ENCODE measurements at regions not wholly inside any gene's neighbourhood (a gene's known extent, or its start where the extent isn't known, plus 50 kb on each side); places are given as distances from the start of the nearest gene placed in this dataset.
"Not testable (repeated sequence)": the region's sequence is repeated elsewhere in the genome, so short reads cannot be mapped to it uniquely, and the experiment has no call there.

DNA sequence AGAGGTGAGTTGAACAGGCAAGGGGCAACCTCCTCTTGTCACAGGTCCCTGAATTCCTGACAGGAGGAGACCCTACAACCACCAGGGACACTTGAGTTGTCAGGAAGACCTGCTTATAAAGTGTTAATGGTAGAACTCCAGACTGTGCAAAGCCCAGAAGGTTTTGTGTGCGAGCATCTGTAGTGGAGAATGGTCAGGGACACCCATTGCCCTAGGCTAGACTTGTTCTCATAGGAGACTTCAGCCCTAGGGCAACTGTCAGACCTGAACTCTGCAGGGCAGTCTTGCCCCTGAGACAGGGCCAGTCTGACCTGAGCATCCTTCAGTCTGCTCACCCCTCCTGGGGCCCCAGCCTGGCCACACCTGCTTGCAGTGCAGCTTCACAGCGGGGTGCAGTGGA is 377.3 kb upstream of the SPATA31A3 start:
- H3K9me3 ChIP-seq (ENCODE audit: low read depth, low read length, poor library complexity, severe bottlenecking); POLR2A ChIA-PET (ENCODE audit: low non-redundant PET); intact Hi-C loops (cut with micrococcal nuclease; ENCODE audit: unreplicated experiment); H3K4me3 ChIP-seq (ENCODE audit: low read depth, low read length, poor library complexity, severe bottlenecking); H3K4me1 ChIP-seq (ENCODE audit: insufficient read depth, low read length, poor library complexity, severe bottlenecking); H3K27ac ChIP-seq (ENCODE audit: low read depth, low read length, poor library complexity, severe bottlenecking); H3K27me3 ChIP-seq (replicated peaks; ENCODE audit: insufficient read depth, low read depth, low read length, poor library complexity); H3K36me3 ChIP-seq (ENCODE audit: insufficient read depth, low read length, poor library complexity, severe bottlenecking); BruUV-seq (replicated peaks); CTCF ChIA-PET; DNase-seq (ENCODE audit: low spot score): not testable (repeated sequence)

DNA sequence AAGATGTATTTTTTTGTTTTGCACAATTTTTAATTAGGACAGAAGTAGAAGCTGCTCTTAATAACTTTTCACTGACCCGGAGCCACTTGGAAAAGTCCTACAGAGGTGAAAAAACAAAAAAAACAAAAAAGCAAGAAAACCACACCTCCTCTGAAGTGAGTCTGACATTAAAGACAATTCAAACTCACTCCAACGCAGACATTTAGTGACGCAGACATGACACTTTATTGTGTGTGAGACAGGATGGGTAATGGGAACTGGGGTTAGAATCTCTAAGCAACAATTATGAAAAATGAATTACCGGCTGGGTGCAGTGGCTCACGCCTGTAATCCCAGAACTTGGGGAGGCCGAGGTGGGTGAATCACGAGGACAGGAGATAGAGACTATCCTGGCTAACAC is 370.0 kb upstream of the SPATA31A3 start:
- POLR2A ChIA-PET (ENCODE audit: low non-redundant PET); H3K9me3 ChIP-seq (ENCODE audit: low read depth, low read length, poor library complexity, severe bottlenecking); BruUV-seq (replicated peaks); H3K4me1 ChIP-seq (ENCODE audit: insufficient read depth, low read length, poor library complexity, severe bottlenecking); H3K27me3 ChIP-seq (replicated peaks; ENCODE audit: insufficient read depth, low read depth, low read length, poor library complexity); H3K27ac ChIP-seq (ENCODE audit: low read depth, low read length, poor library complexity, severe bottlenecking); CTCF ChIA-PET; intact Hi-C loops (cut with micrococcal nuclease; ENCODE audit: unreplicated experiment); H3K36me3 ChIP-seq (ENCODE audit: insufficient read depth, low read length, poor library complexity, severe bottlenecking); H3K4me3 ChIP-seq (ENCODE audit: low read depth, low read length, poor library complexity, severe bottlenecking); DNase-seq (ENCODE audit: low spot score): not testable (repeated sequence)

DNA sequence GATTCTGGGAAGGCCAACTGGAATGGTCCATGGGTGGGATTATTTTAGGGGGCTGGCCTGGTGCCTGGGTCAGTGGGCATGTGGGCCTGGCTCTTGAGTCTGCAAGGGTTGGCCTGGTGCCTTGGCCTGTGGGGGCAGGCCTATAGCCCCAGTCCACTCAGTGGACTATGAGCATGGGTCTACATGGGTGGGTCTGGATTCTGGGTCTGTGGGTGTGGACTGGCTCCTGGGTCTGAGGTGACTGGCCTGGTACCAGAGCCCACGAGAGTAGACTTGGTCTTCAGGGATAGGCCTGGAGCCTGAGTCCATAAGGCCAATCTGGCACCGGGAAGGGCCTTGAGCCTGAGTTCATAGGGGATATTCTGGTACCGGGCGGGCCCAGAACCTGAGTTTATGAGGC is 361.6 kb upstream of the SPATA31A3 start:
- H3K9me3 ChIP-seq (ENCODE audit: low read depth, low read length, poor library complexity, severe bottlenecking); POLR2A ChIA-PET (ENCODE audit: low non-redundant PET); DNase-seq (ENCODE audit: low spot score); intact Hi-C loops (cut with micrococcal nuclease; ENCODE audit: unreplicated experiment); H3K4me1 ChIP-seq (ENCODE audit: insufficient read depth, low read length, poor library complexity, severe bottlenecking); CTCF ChIA-PET; H3K36me3 ChIP-seq (ENCODE audit: insufficient read depth, low read length, poor library complexity, severe bottlenecking); BruUV-seq (replicated peaks); H3K27me3 ChIP-seq (replicated peaks; ENCODE audit: insufficient read depth, low read depth, low read length, poor library complexity); H3K4me3 ChIP-seq (ENCODE audit: low read depth, low read length, poor library complexity, severe bottlenecking); H3K27ac ChIP-seq (ENCODE audit: low read depth, low read length, poor library complexity, severe bottlenecking): not testable (repeated sequence)

DNA sequence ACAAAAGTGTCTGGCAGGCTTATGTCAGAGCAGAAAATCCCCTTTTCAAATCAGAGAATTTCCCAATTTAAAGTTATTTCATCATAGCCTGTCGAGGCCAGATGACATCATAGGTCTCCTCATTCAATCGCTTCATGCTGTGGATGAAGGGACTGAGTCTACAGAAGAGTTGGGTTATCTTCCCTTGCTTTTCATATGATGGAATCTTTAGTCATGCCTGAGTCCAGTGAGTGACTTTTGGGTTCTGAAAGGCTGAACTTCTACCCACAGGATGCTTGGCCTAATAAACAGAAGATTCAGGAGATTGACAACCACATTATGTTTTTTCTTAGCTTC is 357.0 kb upstream of the SPATA31A3 start:
- CTCF ChIA-PET; H3K27ac ChIP-seq (ENCODE audit: low read depth, low read length, poor library complexity, severe bottlenecking); H3K9me3 ChIP-seq (ENCODE audit: low read depth, low read length, poor library complexity, severe bottlenecking); intact Hi-C loops (cut with micrococcal nuclease; ENCODE audit: unreplicated experiment); DNase-seq (ENCODE audit: low spot score); H3K36me3 ChIP-seq (ENCODE audit: insufficient read depth, low read length, poor library complexity, severe bottlenecking); H3K4me3 ChIP-seq (ENCODE audit: low read depth, low read length, poor library complexity, severe bottlenecking); POLR2A ChIA-PET (ENCODE audit: low non-redundant PET); H3K27me3 ChIP-seq (replicated peaks; ENCODE audit: insufficient read depth, low read depth, low read length, poor library complexity); H3K4me1 ChIP-seq (ENCODE audit: insufficient read depth, low read length, poor library complexity, severe bottlenecking); BruUV-seq (replicated peaks): not testable (repeated sequence)

DNA sequence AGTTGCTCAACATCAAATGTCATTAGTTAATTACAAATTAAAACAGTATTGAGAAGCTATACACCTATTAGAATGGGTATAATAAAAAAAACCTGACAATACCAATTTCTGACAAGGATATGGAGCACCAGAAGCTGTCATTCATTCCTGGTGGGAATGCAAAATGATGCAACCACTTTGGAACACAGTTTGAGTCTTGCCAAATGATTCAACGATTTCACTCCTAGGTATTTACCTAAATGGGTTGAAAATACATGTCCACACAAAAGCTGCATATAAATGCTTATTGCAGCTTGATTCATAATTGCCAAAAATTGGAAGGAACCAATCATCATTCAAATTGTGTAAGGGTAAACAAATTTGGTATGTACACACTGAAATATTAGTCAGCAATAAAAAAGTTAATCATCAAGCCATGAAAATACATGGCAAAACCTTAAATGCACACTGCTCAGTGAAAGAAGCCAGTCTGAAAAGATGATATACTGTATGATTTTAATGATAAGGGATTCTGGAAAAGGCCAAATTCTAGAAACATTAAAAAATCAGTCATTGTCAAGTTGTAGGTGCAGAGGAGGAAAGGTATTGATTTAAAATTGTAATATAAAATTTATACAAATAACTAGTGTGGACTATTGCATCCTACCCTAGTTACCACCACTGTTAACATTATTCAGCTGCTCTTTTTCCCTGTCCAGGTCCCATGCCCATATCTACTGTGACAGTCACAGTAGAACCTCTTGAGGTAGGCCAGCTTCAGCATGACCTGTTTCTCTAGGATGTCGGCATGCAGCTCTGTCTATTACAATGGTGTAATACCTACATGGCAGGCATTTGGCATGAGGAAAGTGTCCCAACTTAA is 356.4 kb upstream of the SPATA31A3 start:
- POLR2A ChIA-PET (ENCODE audit: low non-redundant PET); intact Hi-C loops (cut with micrococcal nuclease; ENCODE audit: unreplicated experiment); DNase-seq (ENCODE audit: low spot score); BruUV-seq (replicated peaks); H3K9me3 ChIP-seq (ENCODE audit: low read depth, low read length, poor library complexity, severe bottlenecking); H3K27ac ChIP-seq (ENCODE audit: low read depth, low read length, poor library complexity, severe bottlenecking); H3K27me3 ChIP-seq (replicated peaks; ENCODE audit: insufficient read depth, low read depth, low read length, poor library complexity); CTCF ChIA-PET; H3K4me3 ChIP-seq (ENCODE audit: low read depth, low read length, poor library complexity, severe bottlenecking); H3K36me3 ChIP-seq (ENCODE audit: insufficient read depth, low read length, poor library complexity, severe bottlenecking); H3K4me1 ChIP-seq (ENCODE audit: insufficient read depth, low read length, poor library complexity, severe bottlenecking): not testable (repeated sequence)

DNA sequence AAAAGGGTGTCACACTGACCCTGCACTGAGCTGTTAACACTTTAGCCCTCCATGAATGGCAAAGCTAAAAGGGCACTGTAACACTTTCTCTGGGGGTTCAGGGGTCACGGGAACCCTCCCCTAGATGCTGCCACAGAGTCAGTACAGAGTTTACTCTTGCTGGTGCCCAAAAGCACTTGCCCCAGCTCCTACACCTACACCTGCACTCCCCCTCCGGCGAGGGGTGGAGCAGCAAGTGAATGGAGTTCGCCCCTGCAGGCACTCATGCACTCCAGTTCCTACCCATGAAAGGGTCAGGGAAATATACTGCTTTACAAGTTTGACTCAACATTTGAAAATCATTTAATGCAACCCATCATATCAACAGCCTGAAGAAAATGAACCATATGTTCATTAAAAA is 355.7 kb upstream of the SPATA31A3 start:
- H3K4me1 ChIP-seq (ENCODE audit: insufficient read depth, low read length, poor library complexity, severe bottlenecking); DNase-seq (ENCODE audit: low spot score); BruUV-seq (replicated peaks); H3K4me3 ChIP-seq (ENCODE audit: low read depth, low read length, poor library complexity, severe bottlenecking); H3K9me3 ChIP-seq (ENCODE audit: low read depth, low read length, poor library complexity, severe bottlenecking); CTCF ChIA-PET; H3K36me3 ChIP-seq (ENCODE audit: insufficient read depth, low read length, poor library complexity, severe bottlenecking); H3K27ac ChIP-seq (ENCODE audit: low read depth, low read length, poor library complexity, severe bottlenecking); H3K27me3 ChIP-seq (replicated peaks; ENCODE audit: insufficient read depth, low read depth, low read length, poor library complexity); POLR2A ChIA-PET (ENCODE audit: low non-redundant PET); intact Hi-C loops (cut with micrococcal nuclease; ENCODE audit: unreplicated experiment): not testable (repeated sequence)

DNA sequence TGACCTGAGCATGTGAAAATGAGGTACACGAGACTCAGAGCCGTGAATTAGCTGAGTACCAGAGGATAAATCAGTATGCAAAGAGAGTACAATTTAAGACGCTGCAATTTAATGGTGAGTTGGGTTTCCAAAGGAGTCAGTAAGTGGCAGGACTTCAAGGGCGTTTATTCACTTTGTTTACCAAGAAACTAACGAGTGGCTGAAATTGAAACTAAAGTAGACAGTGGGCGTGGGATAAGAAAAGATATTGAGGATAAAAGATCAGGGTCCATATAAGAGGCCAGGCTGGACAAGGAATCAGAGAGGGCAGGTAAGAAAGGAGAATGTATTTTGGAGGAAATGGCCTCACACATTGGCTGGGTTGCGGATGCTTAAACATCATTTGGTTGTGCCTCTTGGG is 346.9 kb upstream of the SPATA31A3 start:
- POLR2A ChIA-PET (ENCODE audit: low non-redundant PET); H3K36me3 ChIP-seq (ENCODE audit: insufficient read depth, low read length, poor library complexity, severe bottlenecking); CTCF ChIA-PET; intact Hi-C loops (cut with micrococcal nuclease; ENCODE audit: unreplicated experiment); H3K27ac ChIP-seq (ENCODE audit: low read depth, low read length, poor library complexity, severe bottlenecking); H3K27me3 ChIP-seq (replicated peaks; ENCODE audit: insufficient read depth, low read depth, low read length, poor library complexity); DNase-seq (ENCODE audit: low spot score); H3K4me3 ChIP-seq (ENCODE audit: low read depth, low read length, poor library complexity, severe bottlenecking); H3K4me1 ChIP-seq (ENCODE audit: insufficient read depth, low read length, poor library complexity, severe bottlenecking); H3K9me3 ChIP-seq (ENCODE audit: low read depth, low read length, poor library complexity, severe bottlenecking); BruUV-seq (replicated peaks): not testable (repeated sequence)

DNA sequence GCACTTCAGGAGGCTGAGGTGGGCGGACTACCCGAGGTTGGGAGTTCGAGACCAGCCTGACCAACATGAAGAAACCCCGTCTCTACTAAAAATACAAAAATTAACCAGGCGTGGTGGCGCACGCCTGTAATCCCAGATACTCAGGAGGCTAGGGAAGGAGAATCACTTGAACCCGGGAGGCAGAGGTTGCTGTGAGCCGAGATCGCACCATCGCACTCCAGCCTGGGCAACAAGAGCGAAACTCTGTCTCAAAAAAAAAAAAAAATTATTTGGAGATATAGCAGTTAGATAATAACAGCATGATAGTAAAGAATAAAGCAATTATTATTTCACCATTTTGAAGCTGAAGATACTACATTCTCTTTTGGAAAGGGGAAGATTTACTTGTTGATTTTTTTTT is 345.9 kb upstream of the SPATA31A3 start:
- H3K27me3 ChIP-seq (replicated peaks; ENCODE audit: insufficient read depth, low read depth, low read length, poor library complexity); DNase-seq (ENCODE audit: low spot score); POLR2A ChIA-PET (ENCODE audit: low non-redundant PET); intact Hi-C loops (cut with micrococcal nuclease; ENCODE audit: unreplicated experiment); H3K36me3 ChIP-seq (ENCODE audit: insufficient read depth, low read length, poor library complexity, severe bottlenecking); H3K4me3 ChIP-seq (ENCODE audit: low read depth, low read length, poor library complexity, severe bottlenecking); CTCF ChIA-PET; BruUV-seq (replicated peaks); H3K9me3 ChIP-seq (ENCODE audit: low read depth, low read length, poor library complexity, severe bottlenecking); H3K27ac ChIP-seq (ENCODE audit: low read depth, low read length, poor library complexity, severe bottlenecking); H3K4me1 ChIP-seq (ENCODE audit: insufficient read depth, low read length, poor library complexity, severe bottlenecking): not testable (repeated sequence)

Data from A673 (cell line).